Mucosa of stomach (tissue), 1 donor: ENCODE measurements at regions not wholly inside any gene's neighbourhood (a gene's known extent, or its start where the extent isn't known, plus 50 kb on each side); places are given as distances from the start of the nearest gene placed in this dataset.

Source experiments
- H3K27me3 ChIP-seq: one replicate; pipeline ENCODE4 v1.7.0; 2013; ENCODE audit warnings: mild to moderate bottlenecking, low read length; ENCODE audit not compliant: control insufficient read depth, insufficient read depth
- H3K36me3 ChIP-seq: one replicate; pipeline ENCODE4 v1.7.0; 2013; ENCODE audit warnings: low read length; ENCODE audit not compliant: control insufficient read depth, insufficient read depth
- H3K4me1 ChIP-seq: one replicate; pipeline ENCODE4 v1.7.0; 2013; ENCODE audit warnings: mild to moderate bottlenecking, low read length; ENCODE audit not compliant: control insufficient read depth, insufficient read depth
- H3K4me3 ChIP-seq: one replicate; pipeline ENCODE4 v1.7.0; 2013; ENCODE audit warnings: low read length
- H3K9ac ChIP-seq: one replicate; pipeline ENCODE4 v1.7.0; 2013; ENCODE audit warnings: mild to moderate bottlenecking, low read length, moderate library complexity
- H3K9me3 ChIP-seq: one replicate; pipeline ENCODE4 v1.7.0; 2013; ENCODE audit warnings: mild to moderate bottlenecking, low read length, moderate library complexity; ENCODE audit not compliant: control insufficient read depth
- donor health status: Pancreatic carcinoma.

DNA sequence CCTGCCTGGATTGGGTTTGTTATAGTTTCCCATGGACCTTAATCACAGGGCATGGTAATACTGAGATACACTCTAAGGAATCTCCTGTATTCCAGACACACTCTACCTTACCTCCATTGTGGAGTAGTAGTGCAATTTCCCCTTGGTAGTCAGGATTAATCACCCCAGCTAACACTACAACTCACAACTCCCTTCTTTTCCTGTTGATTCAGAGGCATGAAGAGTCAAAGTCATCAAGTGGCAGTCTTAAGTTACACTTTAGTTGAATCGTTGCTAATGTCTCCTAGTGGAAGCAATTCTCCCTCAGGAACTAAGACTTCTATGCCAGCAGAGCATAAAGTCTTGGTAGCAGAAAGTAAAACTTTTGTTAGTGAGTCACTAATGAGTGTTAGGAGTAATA is 122.7 kb upstream of the APC start:
- Histone ChIP-seq H3K4me3 (no peak overlapping the region), H3K4me1 (no peaks in the 10 kb centered on the region), H3K36me3 (no peaks in the 10 kb centered on the region), H3K9me3 (no peaks in the 10 kb centered on the region), H3K9ac (no peak overlapping the region), H3K27me3 (no peaks in the 10 kb centered on the region)

DNA sequence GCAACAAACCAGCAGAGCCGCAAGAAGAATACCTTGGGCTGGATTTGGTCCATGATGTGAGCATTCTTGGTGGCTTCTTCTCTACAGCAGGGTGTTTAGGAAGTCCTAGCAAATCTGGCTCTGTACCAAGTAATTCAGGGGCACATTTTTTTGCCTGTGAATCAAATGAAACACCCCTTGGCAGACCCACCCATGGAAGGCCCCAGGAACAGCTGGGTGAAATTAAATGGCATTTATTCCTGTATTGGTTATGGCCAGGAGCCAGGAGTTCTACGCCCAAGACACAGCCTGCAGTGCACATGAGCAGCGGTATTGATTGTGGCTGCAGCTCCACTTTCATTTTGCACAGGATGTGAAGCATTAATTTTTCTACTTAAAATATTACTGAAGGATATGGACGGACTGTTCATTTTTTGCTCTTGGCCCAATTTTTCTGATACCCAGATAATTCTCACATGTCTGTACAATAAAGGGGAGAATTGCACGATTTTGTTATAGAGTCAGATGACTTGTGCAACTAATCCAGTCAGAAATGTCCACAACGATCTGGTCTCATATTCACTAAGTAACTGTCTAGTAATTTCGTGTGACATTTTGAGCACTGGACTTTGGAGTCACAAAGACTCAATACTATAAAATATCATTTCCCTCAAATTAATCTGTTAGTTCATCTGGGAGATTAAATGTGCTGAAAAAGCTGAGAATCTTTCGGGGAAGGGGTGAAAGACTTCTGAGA is 120.7 kb upstream of the APC start:
- no peaks in the 10 kb centered on the region for H3K27me3 ChIP-seq
- peak overlapping the region; percentile 10 for H3K4me3 ChIP-seq
- no peak overlapping the region for H3K9ac ChIP-seq
- no peaks in the 10 kb centered on the region for H3K9me3 ChIP-seq
- H3K4me1 ChIP-seq, result no peaks in the 10 kb centered on the region
- H3K36me3 ChIP-seq, result no peaks in the 10 kb centered on the region

DNA sequence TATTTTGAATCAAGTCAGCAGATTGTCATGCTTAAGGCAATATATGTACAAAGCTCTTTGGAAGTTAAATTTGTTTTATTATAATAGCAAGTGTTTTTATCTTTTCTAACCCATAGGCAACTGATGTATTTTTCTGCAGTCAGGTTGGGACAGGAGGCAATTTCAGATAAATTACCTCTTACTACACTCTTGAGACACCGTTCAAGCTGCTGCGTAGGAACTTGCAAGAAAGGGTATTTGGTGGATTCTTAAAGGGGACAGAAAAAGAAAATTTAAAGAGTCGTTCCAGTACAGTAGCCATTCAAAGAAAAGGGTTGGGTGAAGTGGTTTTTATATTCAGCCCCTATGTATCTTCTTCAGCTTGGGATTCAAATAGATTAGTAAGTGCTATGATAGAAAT is 112.4 kb upstream of the APC start:
- Histone ChIP-seq H3K4me1 (no peaks in the 10 kb centered on the region), H3K27me3 (no peaks in the 10 kb centered on the region), H3K36me3 (no peaks in the 10 kb centered on the region), H3K9me3 (no peaks in the 10 kb centered on the region), H3K4me3 (no peak overlapping the region), H3K9ac (no peak overlapping the region)

DNA sequence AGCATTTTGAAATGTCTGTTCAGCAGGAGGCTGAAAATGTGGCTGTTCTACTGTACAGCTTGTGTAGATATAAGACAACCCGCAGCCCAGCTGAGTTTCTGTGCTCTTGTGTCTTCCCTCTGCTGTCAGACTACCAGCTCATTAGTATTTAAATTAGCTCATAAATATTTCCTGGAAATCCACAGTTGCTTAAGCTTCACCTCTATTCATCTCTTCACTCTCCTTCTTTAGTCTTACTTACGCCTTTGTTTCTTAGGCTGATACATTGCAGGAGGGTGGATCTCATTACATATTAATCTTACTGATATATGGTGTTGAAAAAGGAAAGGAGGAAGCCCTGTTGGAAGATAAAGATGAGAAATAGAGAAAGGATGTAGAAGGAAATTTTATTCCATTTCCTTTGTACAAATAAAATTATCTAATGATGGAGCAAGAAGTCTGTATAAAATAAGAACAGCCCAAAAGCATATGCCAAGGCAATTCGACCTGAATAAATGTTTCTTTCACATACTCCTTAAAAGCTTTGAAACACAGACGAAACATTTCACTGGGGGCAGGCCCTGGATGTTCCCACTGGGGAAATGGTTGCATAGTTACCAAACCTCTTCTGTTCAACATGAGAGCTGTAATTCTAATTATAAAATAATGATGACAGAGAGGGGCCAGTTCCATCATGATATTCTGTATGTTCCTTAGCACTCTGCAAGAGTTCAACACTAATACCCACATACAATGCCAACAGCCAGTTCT is 111.8 kb upstream of the APC start:
- no peaks in the 10 kb centered on the region for H3K27me3 ChIP-seq

DNA sequence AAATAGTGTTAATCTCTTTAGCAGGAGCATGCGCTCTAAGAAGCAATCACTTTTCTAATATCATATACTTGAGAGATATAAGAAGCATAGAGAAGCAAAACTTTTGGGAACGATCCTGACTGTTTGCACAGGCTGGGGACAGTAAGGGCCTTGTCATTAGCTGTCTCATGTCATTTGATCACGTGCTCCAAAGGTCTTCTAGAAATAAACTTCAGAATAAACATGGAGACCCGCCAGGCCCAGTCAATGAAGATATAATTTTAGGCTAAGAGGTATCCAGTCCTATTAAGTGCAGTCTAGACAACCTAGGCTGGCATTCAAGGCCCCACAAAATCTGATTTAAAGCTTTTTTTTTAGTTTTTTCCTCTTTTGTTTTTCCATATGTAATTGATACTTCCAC is 111.0 kb upstream of the APC start:
- H3K9me3 ChIP-seq, result no peaks in the 10 kb centered on the region
- no peak overlapping the region for H3K9ac ChIP-seq
- H3K4me1 ChIP-seq, result no peaks in the 10 kb centered on the region
- no peaks in the 10 kb centered on the region for H3K36me3 ChIP-seq
- no peaks in the 10 kb centered on the region for H3K27me3 ChIP-seq
- no peak overlapping the region for H3K4me3 ChIP-seq

More for the DNA sequence above, 111.8 kb upstream of the APC start:
- no peaks in the 10 kb centered on the region for H3K36me3 ChIP-seq
- no peak overlapping the region for H3K4me3 ChIP-seq
- no peak overlapping the region for H3K9ac ChIP-seq
- no peaks in the 10 kb centered on the region for H3K4me1 ChIP-seq
- no peaks in the 10 kb centered on the region for H3K9me3 ChIP-seq

DNA sequence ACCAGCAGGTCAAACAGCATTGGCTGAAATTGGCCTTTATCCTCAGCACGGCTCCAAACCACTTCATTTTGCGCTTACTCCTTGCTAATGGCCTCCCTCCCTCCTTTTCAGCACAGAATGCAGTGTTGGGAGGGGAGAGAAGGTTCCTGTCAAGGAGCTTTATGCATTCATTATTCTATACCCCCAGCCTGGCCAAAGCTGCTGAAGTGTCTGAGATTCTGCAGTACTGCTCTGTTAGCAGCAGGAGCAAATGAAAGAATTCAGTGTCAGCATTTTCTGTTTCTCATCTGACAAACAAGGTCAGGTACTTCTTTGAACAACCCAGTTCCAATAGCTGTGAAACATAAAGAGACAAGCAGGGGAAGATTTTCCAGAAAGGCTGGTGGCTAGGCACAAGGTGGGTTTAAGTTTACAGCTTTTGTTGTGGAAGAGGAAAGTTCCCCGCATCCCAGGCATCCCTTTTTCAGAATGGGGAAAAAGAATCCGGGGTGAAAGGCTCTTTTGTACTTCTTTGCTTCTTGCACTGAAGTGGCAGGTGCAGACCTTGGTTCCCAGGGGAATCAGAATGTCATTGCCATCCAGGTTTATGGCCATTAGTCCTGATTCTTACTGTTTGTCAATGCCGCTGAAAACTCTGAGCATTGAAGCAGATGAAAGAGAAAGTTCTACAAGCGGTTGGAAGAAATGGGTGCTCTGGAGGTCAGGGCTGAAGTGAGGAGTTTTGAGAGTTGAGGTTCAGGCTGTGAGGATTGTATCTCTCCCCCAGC is 109.3 kb upstream of the APC start:
- H3K9ac ChIP-seq, result no peak overlapping the region
- no peak overlapping the region for H3K4me3 ChIP-seq

DNA sequence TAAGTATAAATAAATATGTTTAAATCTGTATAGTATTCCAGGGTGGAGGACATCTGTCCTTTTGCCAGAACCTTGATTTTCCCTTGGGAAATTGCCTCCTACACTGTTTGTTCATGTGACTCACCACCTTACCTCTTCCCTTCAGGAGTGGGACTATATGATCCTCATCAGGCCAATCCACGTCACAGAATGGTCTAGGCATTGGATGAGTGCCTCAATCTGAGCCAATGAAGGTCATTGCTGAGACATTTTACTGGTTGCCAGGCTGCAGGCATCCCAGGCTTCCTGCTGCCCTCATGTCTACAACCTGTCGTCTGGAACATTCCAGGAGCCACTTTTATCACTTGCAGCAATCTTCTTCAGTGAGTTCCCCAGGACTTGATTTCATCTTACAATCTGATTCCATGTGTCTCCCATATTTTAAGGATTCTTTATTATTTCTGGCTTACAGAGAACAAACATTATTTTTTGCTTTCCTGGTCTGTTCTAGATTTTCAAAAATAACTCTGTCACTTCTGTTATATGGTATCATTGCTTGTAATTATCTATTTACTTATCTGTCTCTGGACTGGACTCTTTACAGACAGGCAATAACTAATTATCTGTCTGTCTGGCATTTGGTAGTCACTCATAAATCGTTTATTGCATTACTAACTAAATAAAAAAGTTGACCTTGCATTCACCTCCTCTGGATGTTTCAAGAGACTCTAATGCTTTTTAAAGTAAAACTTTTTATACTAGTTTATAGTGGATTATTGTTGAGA is 107.3 kb upstream of the APC start:
- Histone ChIP-seq H3K4me1 (no peaks in the 10 kb centered on the region), H3K9me3 (no peaks in the 10 kb centered on the region), H3K9ac (no peak overlapping the region), H3K4me3 (no peak overlapping the region), H3K36me3 (no peaks in the 10 kb centered on the region), H3K27me3 (no peaks in the 10 kb centered on the region)

More for the DNA sequence above, 109.3 kb upstream of the APC start:
- Histone ChIP-seq H3K9me3 (no peaks in the 10 kb centered on the region), H3K36me3 (no peaks in the 10 kb centered on the region), H3K27me3 (no peaks in the 10 kb centered on the region), H3K4me1 (no peaks in the 10 kb centered on the region)

DNA sequence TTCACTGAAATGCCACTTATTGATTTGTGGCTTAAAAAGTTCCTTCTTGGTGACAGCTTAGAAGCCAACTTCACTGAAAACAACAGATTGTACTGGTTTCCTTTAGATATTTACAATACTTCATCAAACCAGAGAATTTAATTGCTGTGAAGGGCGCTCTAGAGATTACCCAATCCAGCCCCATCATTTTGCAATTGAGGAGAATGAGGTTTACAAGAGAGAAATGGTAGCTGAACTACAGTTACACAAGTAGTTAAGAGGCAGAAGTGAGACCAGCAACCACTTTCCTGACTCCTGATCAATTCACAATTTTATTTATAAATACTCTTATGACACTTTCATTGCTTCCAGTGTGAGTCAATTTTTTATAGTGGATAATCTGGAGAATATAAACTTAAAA is 103.5 kb upstream of the APC start:
- H3K9me3 ChIP-seq, result no peaks in the 10 kb centered on the region

DNA sequence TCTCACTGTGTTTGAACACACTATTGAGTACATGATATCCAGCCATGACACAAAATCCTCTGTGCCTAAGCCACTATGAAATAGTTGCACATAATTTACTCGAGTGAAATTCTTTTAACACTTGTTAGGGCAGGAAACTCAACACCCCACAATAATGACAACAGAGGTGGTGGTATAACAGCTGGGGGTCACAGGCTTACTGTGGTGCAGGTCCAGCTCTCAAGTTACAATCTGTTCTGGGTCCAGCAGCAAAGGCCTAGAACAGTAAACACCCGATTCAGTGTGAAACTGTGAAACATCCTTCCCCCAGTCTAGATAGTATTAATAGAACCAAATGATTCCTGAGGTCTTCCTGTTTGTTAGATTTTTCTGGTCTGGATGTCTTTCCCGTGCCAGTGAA is 102.9 kb upstream of the APC start:
- Histone ChIP-seq H3K9ac (no peak overlapping the region), H3K27me3 (no peaks in the 10 kb centered on the region), H3K9me3 (no peaks in the 10 kb centered on the region), H3K36me3 (no peaks in the 10 kb centered on the region), H3K4me3 (no peak overlapping the region), H3K4me1 (no peaks in the 10 kb centered on the region)

More for the DNA sequence above, 103.5 kb upstream of the APC start:
- Histone ChIP-seq H3K4me3 (no peak overlapping the region), H3K36me3 (no peaks in the 10 kb centered on the region), H3K27me3 (no peaks in the 10 kb centered on the region), H3K9ac (no peak overlapping the region), H3K4me1 (no peaks in the 10 kb centered on the region)

DNA sequence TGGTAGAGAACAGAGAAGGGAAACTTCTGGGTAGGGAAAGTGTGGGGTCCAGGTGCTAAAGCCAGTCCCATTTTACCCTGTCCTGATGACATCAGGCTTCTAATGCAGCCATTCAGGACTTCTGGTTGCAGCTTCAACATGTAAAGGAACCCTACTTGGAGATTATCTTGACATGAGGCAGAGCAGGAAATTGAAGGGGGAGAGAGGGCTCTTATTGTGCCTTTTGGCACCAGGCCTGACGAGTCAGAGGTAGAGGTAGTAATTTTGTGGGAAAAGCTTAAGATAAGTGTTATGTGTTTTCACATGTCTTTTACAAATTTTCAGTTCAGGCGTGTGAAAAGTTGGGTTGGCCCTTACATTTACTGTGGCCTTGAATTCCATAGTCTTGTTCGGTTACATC is 102.4 kb upstream of the APC start:
- Histone ChIP-seq H3K9ac (no peak overlapping the region), H3K27me3 (no peaks in the 10 kb centered on the region), H3K9me3 (no peaks in the 10 kb centered on the region), H3K4me1 (no peaks in the 10 kb centered on the region), H3K4me3 (no peak overlapping the region), H3K36me3 (no peaks in the 10 kb centered on the region)

DNA sequence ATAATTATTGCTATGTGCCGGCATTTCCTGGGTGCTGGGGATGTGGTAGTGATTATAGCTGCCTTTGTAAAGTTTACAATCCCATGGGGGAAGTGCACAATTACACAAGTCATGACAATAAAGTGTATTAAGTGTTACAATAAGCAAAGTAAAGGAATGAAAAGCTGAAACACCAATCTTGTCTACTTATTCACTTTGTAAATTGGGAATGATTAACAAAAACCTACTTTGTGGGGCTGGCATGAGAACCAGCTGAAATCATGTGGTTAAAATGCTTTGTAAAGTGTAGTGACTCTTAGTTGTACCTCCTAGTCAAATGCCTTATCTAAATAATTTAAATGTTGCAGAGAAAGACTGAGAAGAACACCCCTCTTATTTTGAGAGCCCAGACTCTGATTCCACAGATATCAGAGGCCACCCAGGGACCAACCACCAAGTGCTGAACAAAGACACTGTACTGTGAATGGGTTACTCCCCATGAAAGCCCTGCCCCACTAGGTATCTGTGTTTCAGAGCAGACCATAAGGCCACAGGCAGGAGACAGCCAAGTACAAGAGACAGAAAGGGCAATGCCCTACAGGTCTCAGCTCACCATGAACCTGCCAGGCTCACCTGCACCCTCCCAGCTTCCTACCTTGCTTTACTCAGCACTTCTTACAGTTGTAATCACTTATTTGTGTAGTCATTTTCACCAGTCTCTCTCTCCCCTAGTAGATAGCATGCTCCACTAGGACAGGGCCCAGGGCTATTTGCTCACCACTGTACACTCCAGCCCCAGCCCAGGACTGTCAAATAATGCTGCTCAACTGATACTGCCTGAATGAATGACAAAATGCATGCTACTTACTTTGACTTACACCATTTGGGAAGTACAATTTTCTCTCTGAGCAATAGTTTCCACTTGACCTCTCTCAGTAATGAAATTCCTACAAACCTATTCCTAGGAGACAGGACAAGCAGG is 101.6 kb upstream of the APC start:
- no peaks in the 10 kb centered on the region for H3K4me1 ChIP-seq
- no peaks in the 10 kb centered on the region for H3K9me3 ChIP-seq
- no peaks in the 10 kb centered on the region for H3K27me3 ChIP-seq
- no peak overlapping the region for H3K9ac ChIP-seq
- H3K36me3 ChIP-seq, result no peaks in the 10 kb centered on the region
- H3K4me3 ChIP-seq, result no peak overlapping the region
